ENCODE measurements at regions not wholly inside any gene's neighbourhood (a gene's known extent, or its start where the extent isn't known, plus 50 kb on each side); places are given as distances from the start of the nearest gene placed in this dataset.
A peak's percentile ranks its signal among the peaks of the same experiment; 100 is the strongest.

- no peak for FAIRE-seq
- no peak for TF ChIP-seq POLR2A (IDR thresholded peaks at IDR 0.05; ENCODE audit: low read depth, low read length)
- no peak for DNase-seq (ENCODE audit: insufficient read length, low spot score)
These were observed 154.4 kb upstream of the CHD1 start for GRCh38 chr5:99083197-99083596.

GRCh38 chr5:99081711-99082110 lies 152.9 kb upstream of the CHD1 start:
- DNase-seq (ENCODE audit: insufficient read length, low spot score) (no peak), FAIRE-seq (no peak)
- TF ChIP-seq POLR2A (IDR thresholded peaks at IDR 0.05; ENCODE audit: low read depth, low read length): no peak

DNA sequence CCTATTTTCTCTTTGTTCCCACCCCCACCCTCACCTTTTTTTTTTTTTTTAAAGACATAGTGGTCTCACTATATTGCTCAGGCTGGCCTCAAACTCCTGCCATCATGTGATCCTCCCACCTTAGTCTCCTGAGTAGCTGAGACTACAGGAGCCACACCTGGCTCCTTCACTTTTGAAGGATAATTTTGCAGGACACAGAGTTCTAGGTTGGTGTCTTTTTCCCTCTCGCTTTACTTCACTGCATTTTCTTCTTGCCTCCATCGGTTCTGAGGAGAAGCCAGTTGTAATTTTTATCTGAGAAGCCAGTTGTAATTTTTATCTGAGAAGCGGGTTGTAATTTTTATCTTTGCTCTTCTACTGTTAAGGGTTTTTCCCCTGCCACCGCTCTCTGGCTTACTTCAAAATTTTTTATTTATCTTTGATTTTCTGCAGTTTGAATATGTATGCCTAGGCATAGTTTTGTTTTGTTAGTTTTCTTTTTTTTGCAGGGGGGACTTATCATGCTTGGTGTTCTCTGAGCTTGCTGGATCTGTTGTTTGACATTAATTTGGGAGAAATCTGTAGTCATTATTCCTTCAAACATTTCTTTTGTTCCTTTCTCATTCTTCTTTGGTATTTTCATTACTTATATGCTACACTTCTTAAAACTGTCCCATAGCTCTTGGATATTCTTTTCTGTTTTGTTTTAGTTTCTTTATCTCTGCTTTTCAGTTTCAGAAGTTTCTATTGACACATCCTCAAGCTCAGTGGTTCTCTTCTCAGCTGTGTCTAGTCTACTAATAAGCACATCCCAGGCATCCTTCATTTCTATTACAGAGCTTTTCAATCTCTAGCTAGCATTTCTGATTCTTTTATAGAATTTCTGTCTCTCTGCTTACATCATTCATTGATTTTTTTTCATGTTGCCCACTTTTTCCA lies 148.2 kb upstream of the CHD1 start:
- DNase-seq (ENCODE audit: insufficient read length, low spot score) (no peak), FAIRE-seq (no peak)
- TF ChIP-seq POLR2A (IDR thresholded peaks at IDR 0.05; ENCODE audit: low read depth, low read length): no peak

- no peak for TF ChIP-seq POLR2A (IDR thresholded peaks at IDR 0.05; ENCODE audit: low read depth, low read length)
- FAIRE-seq (no peak), DNase-seq (ENCODE audit: insufficient read length, low spot score) (no peak)
These were observed 144.0 kb upstream of the CHD1 start for GRCh38 chr5:99072846-99073245.

GRCh38 chr5:99070822-99071221 lies 142.0 kb upstream of the CHD1 start:
- FAIRE-seq (peak; percentile 60), DNase-seq (ENCODE audit: insufficient read length, low spot score) (no peak)
- no peak for TF ChIP-seq POLR2A (IDR thresholded peaks at IDR 0.05; ENCODE audit: low read depth, low read length)

- FAIRE-seq (no peak), DNase-seq (ENCODE audit: insufficient read length, low spot score) (no peak)
These were observed 141.6 kb upstream of the CHD1 start for GRCh38 chr5:99070362-99070761.

DNA sequence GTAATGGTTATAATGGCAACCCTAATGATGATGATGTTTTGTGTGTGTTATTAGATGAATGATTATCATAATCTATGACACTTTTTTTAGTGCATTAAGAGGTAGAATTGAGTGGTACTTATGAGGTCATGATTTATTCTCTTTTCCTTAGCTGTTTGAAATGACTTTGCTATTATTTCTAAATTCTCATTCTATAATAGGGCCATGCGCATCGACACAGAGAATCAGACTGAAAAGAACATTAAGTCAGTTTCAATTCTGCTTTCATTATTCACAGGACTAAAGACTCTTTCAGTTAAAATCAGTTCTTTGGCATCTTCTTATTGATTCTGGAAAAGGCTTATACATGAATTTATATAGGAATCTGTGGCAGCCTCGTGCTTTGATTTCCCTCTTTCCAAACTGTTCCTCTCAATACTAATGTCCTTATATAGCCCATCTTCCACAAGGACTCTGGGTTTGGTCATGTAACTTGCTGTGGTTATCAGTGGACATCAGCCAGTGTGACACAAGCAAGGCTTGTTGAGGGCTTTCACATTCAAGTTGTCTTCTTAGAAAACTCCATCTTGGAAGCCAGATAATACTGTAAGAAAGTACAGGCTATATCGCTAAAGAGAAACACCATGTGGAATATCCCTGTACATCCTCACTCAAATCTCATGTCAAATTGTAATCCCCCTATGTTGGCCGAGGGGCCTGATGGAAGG lies 140.3 kb upstream of the CHD1 start:
- DNase-seq (ENCODE audit: insufficient read length, low spot score) (no peak), FAIRE-seq (no peak)
- no peak for TF ChIP-seq POLR2A (IDR thresholded peaks at IDR 0.05; ENCODE audit: low read depth, low read length)

More at GRCh38 chr5:99070362-99070761, 141.6 kb upstream of the CHD1 start:
- TF ChIP-seq POLR2A (IDR thresholded peaks at IDR 0.05; ENCODE audit: low read depth, low read length): no peak

DNA sequence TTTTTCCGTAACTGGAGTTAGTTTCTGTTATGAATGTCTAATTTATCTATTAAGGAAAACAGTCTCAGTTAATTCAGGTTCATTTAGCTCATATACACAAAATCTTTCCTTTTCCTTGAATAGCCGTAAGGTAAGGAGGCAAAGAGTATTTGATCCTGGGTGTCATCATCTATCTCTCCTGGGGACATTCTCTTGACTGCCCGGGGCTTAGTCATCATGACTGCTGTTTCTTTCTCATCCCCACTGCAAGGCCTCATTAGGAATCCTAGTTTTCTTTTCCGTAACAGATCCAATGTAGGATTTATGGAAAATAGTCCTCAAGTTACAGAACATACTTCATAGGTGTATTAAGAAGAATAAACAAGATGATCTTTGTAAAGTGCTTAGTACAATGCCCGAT lies 134.9 kb upstream of the CHD1 start:
- no peak for TF ChIP-seq POLR2A (IDR thresholded peaks at IDR 0.05; ENCODE audit: low read depth, low read length)
- no peak for FAIRE-seq
- DNase-seq (ENCODE audit: insufficient read length, low spot score): no peak

DNA sequence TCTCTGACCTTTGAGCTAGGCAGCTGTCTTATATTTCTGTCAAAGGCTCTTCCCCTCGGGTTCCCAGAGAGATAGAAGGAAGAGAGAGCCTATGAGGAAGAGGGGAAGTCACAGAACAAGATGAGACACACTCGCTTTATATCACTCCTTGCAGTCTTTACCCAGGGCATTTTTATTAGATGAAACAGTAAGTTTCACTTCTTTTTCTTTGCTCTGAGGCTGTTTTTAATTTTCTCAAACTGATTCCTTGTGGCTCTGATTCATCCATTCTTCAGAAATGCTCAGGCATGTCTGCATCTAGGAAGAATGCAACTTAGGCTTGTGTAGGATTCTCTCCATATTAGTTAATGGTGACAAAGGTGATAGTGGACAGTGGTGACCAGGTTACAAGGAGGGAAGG lies 132.9 kb upstream of the CHD1 start:
- DNase-seq (ENCODE audit: insufficient read length, low spot score) (no peak), FAIRE-seq (peak; percentile 6)
- no peak for TF ChIP-seq POLR2A (IDR thresholded peaks at IDR 0.05; ENCODE audit: low read depth, low read length)

DNA sequence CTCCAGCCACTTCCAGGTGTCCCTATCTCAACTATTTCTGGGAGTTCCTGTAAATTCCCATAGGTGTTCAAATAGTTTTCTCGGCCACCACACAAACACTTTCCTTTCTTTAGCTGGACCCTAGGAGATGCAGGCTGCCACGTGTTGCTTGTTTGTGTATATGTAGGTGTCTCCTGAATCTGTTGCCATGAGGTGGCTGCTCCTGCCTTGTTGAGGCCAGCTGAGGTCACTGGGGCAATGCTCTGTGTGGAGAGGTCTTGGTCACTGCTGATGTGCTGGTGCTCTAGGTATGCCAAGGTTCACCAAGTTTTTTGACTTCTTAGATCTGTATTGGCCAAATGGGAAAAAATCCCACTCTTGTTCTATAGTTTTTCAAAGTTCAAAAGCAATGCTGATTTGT lies 132.5 kb upstream of the CHD1 start:
- FAIRE-seq (no peak), DNase-seq (ENCODE audit: insufficient read length, low spot score) (no peak)

DNA sequence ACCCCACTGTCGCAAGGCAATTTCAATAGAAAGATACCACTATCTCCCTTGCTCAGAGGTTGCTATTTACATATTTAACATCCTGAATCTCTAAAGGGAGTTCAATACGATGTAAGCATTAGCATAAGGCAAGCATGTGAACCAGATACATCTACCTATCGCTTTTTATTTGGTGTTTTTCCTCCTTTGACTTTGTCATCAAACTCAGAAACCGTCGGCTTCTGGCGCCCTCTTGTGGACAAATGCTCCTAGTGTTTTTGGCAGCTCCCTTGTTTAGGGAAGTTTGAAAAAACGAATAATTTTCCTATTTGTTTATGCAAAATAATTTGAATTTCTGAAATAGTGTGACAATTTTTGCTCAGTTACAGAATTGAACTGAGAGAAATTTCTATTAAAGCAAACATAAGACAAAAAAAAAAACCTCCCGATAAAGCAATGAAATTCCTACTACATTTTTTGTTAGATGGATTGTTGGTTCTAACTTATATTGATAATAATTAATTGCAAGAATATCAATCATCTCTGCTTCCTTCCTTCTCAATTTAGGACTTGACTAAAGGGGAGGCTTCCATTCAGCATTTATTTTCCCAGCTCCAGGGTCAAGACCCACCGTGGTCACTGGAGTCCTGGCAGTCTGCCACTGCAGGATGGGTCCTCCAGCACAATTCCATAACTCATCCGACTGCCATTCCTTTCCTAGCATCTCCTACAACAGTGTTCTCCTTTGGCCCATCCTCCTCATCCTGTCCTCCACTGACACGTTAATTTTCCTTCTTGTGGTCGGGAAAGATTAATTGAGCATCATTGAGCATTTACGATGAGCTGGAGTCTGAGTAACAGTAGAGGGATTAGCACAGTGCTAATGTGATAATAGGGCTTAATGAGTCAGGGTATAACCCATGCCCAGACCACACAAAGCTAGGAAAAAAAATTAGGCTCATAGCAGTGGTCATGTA lies 131.8 kb upstream of the CHD1 start:
- DNase-seq (ENCODE audit: insufficient read length, low spot score) (peak; percentile 21), FAIRE-seq (peak; percentile 60)
- no peak for TF ChIP-seq POLR2A (IDR thresholded peaks at IDR 0.05; ENCODE audit: low read depth, low read length)

More for the DNA sequence above, 132.5 kb upstream of the CHD1 start:
- TF ChIP-seq POLR2A (IDR thresholded peaks at IDR 0.05; ENCODE audit: low read depth, low read length): no peak

- TF ChIP-seq POLR2A (IDR thresholded peaks at IDR 0.05; ENCODE audit: low read depth, low read length): no peak
- no peak for FAIRE-seq
- DNase-seq (ENCODE audit: insufficient read length, low spot score): no peak
These were observed 130.9 kb upstream of the CHD1 start for GRCh38 chr5:99059685-99060084.

DNA sequence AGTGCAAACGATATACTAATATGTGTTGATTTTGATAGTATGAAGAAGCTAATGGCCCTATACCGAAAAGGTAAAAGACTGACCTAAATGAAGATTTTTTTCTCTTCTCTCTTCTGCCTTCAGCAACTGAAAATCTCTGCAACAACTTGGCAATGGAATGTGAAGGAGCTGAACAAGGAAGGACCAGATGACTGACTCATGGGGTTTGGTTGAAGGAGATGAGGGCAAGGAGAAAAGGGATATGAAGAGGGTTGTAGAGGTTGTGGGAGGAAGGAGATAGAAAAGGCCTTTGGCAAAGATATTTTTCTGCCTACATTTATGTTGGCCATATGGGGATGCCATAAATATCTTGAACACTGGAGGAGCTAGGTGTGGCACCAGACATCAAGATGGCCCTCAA lies 129.7 kb upstream of the CHD1 start:
- FAIRE-seq (no peak), DNase-seq (ENCODE audit: insufficient read length, low spot score) (no peak)
- TF ChIP-seq POLR2A (IDR thresholded peaks at IDR 0.05; ENCODE audit: low read depth, low read length): no peak

DNA sequence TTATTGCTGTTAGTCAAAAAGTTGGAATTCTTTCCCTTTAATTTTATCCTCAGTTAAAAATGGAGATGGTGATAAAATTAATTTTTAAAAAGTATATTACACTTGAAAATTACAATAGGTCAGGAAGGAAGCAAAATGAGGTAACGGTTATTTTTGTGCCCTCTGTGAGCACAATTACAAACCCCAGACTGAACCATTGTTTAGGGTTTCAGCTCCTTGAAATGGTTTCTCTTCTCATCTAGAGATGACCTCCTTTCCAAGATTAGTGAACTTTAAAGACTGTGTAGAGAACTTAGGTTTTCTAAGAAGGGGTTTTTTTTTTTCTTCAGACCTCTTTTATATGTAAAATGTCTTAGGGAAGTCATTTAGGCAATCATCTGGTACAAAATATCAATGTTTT lies 126.2 kb upstream of the CHD1 start:
- no peak for FAIRE-seq
- DNase-seq (ENCODE audit: insufficient read length, low spot score): no peak
- TF ChIP-seq POLR2A (IDR thresholded peaks at IDR 0.05; ENCODE audit: low read depth, low read length): no peak

Data from H54 (cell line).